ENCODE measurements at regions not wholly inside any gene's neighbourhood (a gene's known extent, or its start where the extent isn't known, plus 50 kb on each side); places are given as distances from the start of the nearest gene placed in this dataset.
"Not testable (repeated sequence)": the region's sequence is repeated elsewhere in the genome, so short reads cannot be mapped to it uniquely, and the experiment has no call there.

- DNase-seq = not testable (repeated sequence)
These were observed 52.8 kb downstream of the FOXD4L6 start for GRCh38 chr9:41075671-41076070.

DNA sequence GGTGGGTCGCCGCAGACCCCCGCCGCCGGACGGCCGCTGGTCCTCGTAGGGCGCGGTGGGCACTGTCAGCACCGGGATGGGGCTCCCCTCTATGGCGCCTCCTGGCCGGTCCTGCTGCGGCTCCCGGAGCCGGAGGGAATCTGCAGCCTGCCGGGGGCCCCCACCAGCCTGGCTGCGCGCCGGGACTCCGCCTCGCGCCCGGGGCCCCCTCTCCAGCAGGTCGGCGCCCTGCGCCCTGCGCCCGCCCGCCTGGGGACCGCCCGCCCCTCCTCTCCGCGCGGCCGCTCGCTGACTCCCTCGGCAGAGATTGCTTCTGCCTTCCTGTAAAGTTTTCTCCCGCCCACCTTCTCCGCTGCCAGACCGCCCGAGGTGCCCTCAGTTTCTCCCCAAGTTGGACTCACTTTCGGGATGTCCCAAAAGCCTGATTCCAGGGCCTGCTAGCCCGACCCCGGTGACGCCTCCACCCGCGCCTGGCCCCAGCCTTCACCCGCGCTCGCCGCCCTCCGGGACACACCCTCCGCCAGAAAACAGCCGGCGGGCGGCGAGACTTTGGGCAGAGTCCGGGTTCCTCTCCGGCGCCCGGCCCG, 54.0 kb downstream of the FOXD4L6 start:
- DNase-seq = not testable (repeated sequence)

DNA sequence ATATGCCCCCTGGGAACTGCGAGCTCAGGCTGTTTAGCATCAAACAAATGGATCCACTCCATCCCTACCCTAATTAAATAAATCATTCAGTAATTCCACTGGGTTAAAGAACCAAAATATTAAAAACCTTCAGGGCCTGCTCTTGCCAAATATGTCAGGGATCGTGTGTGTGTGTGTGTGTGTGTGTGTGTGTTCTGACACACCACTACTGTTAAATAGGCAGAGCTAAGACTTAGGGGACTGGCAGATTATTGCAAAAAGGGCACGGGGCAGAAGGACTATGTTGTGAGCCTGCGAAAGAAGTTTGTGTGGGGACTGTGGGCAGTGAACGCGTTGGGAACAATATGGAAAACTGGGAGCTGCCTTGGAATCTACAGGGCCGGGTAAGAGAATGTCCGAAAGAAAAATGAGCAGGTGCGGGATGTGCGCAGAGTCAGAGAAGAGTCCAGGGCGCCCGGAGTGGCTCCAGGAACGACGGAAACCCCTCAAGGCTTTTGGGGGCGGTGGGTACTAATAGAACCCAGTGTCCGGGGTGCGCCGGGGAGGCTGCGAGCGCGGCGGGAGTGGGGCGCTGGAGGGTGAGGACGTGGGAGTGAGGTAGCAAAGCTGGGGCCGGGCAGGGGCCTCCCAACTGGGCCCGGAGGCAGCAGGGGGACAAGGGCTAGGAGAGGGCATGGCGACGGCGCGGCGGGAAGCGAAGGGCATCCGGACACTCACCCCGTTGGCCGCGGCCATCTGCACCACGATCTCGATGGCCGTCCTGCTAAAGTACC, 54.8 kb downstream of the FOXD4L6 start:
- DNase-seq = not testable (repeated sequence)

DNA sequence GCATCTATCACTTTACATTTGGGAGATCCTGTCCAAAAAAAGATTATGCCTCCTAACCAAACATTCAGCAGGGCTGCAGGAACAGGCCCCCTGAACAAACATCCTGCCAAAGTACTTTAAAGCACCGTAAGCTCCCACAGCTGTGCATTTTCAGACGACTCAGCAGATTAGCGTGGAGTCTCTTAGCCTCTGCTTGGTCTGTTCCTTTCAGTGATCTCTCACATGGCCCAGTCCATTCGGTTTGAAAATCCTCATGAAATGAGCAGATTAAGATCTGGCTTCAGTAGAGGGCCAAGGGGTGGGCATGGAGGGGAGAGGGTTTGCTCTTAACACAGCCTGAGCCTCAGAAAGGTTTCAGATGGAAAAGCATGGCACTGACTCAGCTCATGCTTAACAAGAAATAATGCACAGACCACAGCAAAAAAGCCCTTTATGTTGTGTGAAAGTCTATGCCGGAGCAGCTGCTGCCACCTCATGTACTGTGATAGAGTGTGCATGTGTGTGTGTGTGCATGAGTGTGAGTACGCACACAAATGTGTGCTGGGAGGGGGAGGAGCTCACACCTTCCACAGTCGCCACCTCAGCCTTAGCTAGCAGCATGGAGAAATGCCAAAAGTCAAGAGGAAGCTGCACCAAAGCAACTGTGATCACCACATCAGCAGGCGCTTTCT, 64.2 kb downstream of the FOXD4L6 start:
- DNase-seq = peak; percentile 19

DNA sequence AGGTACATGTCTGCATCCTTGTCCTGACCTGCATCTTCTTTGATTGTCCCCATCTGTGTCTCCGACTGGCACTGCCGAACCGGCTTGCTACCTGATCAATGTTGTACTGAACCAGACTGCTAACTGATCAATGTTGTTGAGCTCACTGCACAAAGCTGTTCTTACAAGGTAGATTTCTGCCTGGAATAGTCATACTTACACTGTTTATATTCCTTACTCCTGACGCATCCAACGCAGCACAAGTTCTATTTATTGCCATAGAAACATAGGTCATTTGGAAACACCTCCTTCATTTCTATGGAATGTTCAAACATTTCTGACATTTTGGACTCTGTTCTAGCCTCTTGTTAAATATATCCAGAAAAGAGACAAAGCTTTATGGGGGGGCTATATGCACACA, 65.2 kb downstream of the FOXD4L6 start:
- DNase-seq = not testable (repeated sequence)

- DNase-seq = not testable (repeated sequence)
These were observed 68.9 kb downstream of the FOXD4L6 start for GRCh38 chr9:41059603-41060002.

DNA sequence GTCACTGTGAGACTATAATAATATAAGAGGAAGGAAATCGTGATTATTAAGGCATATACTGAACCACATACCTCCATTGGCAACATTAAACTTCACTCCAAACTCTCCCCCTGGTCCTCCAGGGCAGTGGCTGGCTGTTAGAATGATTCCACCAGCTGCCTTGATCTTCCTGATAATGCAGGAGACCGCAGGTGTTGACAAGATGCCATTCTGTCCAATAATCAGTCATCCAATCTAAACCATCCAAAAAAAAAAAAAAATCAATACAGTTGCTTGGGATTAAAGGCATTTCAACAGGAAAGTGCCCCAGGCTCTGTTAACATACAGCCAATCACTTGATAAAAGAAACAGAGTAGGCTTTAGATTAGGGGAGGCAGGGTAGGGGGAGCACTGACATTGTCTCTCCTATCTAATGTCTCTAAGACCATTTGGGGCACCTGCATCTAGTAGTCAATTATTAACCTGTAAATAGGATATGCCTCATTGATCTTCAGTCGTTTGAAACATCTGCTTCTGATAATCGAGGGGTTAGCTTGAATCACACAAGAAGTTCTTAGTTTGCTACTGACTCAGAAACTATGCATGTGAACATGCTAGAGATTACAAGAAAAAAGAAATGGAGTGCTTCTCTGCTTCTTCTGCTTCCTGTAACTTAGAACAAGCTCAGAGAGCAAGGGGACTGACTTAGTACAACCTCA, 74.7 kb downstream of the FOXD4L6 start:
- DNase-seq = not testable (repeated sequence)

- DNase-seq = not testable (repeated sequence)
These were observed 79.8 kb downstream of the FOXD4L6 start for GRCh38 chr9:41048672-41049071.

DNA sequence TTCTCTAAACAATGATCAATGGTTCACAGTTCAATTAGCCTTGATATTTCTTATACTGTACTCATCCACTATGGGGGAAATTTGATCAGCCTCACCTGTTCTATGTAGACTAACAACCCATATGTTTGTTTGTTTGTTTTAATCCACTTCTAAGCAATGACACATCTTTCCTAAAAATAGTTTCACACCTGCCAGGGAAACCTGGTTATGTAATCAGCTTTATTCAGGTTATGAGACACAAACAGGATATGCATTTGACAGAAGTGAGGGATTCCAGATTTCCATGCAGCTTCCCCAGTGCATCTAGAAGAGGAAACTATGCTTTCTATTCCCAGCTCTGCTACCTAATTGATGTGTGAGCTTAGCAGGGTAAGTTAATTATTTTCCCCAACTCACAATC, 80.7 kb downstream of the FOXD4L6 start:
- not testable (repeated sequence) for DNase-seq

GRCh38 chr9:41044930-41045329, 83.6 kb downstream of the FOXD4L6 start:
- not testable (repeated sequence) for DNase-seq

DNA sequence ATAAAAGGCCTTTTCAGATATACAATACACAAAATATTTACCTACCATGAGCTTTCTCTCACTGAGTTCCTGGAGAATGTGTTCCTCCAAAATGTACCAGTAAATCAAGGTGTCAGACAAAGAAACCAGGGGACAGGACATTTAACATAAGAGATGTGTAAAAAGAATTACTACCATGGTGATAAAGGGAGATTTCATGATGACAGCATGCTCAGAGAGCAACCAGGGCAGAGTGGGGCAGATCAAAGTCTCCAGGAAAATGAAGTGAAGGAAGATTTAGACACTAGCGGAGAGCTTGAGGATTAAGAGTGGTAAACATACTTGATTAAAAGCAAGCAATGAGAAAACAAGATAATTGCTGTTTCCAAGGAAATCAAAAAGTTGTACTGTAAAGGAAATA, 85.0 kb downstream of the FOXD4L6 start:
- not testable (repeated sequence) for DNase-seq

GRCh38 chr9:41042111-41042510, 86.4 kb downstream of the FOXD4L6 start:
- DNase-seq = not testable (repeated sequence)

- not testable (repeated sequence) for DNase-seq
These were observed 87.7 kb downstream of the FOXD4L6 start for GRCh38 chr9:41040705-41041342.

DNA sequence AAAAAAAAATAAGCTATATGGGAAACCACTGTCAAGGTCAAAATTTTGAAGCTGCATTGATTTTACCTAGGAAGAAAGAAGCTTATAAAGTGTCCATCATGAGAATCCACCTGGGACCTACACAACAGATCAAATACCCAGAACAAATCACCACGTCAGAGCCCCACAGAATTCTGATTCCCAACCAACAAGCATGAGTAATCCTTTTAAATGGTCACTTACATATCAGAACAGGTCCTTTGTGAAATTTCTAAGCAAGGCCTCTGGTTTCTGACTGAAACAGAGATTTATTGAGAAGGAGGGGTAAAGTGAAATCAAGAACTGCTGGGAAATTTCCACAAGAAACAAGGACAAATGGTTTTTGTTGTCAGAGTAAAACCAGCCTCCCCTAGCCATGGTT, 93.2 kb downstream of the FOXD4L6 start:
- DNase-seq = not testable (repeated sequence)

DNA sequence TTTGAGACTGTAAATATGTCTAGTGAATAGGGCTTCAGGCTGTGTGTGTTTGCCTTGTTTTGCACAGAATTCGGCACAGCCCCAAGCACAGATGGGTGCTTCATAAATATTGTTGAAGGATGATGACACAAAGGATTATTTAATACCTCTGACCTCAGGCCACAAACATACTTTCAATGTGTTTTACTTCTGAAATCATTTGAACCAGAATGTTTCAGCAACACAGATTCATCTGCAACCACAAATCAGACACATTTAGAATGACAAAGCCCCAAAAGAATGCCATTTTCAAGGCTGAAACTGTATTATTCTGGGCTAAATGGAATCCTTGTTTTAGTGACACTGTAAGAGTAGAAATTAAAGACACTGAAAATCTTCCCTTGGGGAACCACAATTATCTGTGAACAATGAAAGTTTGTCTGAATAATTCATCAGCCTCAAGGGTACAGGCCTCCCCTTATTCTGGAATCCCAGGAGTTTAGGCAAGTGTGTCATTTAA, 93.7 kb downstream of the FOXD4L6 start:
- not testable (repeated sequence) for DNase-seq

DNA sequence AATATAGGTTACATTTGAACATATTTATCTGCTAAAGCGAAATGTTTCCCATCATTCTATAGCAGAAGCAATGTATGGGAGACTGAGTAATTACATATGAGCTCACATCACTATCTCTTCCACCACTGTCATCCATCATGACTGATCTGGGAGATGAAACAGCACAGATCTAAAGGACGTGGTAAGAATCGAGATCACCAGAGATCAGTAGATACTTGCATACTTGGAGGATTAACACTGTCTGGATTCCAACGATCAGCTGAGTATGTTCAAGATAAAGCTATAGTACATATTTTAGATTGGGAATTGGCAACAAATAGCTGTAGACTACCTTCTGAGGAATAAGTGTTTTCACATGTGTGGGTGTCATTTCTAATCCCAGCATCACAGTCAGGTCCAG, 94.6 kb downstream of the FOXD4L6 start:
- DNase-seq = not testable (repeated sequence)

GRCh38 chr9:41033360-41033759, 95.1 kb downstream of the FOXD4L6 start:
- not testable (repeated sequence) for DNase-seq

DNA sequence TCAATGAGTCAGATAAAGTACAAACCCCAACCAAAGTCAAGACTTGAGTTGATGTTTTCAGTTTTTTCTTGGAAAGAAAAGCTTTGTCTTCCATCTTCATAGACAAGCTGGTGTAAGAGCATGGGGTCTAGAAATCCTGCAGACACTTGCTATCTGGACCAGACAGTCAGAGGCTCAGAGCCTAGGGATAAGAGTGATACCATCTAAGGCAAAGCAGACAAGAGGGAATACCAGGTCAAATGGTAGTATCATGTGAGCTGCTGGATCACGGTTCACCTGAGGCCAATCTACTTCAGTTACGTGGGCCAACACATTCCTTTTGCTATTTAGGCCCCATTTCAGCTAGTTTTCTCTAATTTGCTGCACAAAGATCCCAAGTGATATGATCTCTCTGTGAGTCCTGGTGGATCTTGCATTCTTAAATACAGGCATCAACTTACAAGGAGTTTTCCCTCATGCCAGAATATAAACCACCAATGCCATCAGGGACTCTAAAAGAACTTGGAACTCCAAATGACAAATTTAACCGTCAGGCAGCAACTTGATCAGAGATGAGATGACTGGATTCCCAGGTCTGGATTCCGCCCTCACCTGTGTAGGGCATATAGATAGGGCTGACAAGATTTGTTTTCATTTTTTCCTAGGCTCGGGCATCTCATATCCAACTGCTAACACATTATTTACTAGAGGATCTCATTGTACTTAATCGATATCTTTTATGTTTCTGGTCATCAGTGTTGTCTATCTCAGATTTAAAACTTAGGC, 101.4 kb downstream of the FOXD4L6 start:
- DNase-seq = not testable (repeated sequence)

DNA sequence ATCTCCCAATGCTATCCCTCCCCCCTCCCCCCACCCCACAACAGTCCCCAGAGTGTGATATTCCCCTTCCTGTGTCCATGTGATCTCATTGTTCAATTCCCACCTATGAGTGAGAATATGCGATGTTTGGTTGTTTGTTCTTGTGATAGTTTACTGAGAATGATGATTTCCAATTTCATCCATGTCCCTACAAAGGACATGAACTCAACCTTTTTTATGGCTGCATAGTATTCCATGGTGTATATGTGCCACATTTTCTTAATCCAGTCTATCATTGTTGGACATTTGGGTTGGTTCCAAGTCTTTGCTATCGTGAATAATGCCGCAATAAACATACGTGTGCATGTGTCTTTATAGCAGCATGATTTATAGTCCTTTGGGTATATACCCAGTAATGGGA, 106.1 kb downstream of the FOXD4L6 start:
- DNase-seq = not testable (repeated sequence)

DNA sequence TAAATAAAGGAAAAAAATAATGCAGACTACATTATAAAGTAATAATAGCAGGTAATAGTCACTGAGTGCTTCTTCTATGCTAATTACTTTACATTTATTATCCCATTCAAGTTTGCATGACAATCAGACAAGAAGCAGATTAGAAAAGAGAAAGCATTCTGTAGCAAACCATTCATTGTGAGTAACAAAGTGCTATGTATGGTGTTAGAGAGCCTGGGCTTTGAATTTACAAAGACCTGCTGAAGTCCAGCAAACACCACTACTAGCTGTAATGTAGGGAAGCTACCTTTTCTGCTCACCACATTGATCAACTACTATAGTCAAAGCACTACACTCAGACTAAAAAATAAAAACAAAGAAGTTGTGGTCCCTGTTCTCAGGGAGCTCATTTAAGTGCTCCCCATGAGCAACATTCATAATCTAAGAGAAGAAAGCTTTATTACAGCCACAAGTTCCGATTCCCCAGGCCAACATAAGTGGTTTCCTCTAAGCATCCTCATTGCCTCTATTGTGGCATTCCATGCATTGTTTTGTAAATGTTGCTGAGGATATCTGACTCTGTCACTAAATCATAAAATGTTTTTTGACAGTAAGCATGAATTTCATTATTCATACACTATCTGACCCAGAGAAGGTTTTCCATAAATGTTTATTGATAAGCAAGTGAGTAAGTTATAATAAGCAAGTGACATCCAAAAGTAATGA, 108.5 kb downstream of the FOXD4L6 start:
- not testable (repeated sequence) for DNase-seq

DNA sequence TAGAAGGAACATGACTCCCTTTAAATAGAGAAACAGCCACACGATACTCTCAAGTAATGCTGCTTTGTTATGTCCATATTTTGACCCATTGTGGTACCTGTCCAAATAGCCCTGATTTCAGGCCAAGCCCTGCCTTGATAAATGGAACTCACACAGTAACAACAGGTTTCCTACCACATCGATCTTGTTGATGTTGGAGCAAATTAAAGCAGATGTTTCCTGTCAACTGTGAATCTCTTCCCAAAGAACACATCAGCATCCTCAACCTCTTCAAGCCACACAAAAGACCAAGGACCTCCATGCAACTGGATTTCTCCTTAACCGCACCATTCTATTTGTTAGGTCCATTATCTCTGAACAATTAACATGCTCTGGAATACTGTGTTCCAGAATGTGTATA, 109.5 kb downstream of the FOXD4L6 start:
- not testable (repeated sequence) for DNase-seq

Data from activated effector memory CD4-positive, alpha-beta T cell treated with Interleukin-2 at 50 U/mL for 16 hours (primary cell).